DMS53 treated with DMSO at 0.1 percent for 48 hours (cell line): ENCODE measurements at regions not wholly inside any gene's neighbourhood (a gene's known extent, or its start where the extent isn't known, plus 50 kb on each side); places are given as distances from the start of the nearest gene placed in this dataset.

Source experiments
- DNase-seq: peaks from one replicate; lab custom pipeline; 2025; ENCODE audit not compliant: unreplicated experiment; lab: John Stamatoyannopoulos, UW

- DNase-seq, result no peak
These were observed 341.9 kb upstream of the B3GAT1 start for GRCh38 chr11:134753771-134754520.

DNA sequence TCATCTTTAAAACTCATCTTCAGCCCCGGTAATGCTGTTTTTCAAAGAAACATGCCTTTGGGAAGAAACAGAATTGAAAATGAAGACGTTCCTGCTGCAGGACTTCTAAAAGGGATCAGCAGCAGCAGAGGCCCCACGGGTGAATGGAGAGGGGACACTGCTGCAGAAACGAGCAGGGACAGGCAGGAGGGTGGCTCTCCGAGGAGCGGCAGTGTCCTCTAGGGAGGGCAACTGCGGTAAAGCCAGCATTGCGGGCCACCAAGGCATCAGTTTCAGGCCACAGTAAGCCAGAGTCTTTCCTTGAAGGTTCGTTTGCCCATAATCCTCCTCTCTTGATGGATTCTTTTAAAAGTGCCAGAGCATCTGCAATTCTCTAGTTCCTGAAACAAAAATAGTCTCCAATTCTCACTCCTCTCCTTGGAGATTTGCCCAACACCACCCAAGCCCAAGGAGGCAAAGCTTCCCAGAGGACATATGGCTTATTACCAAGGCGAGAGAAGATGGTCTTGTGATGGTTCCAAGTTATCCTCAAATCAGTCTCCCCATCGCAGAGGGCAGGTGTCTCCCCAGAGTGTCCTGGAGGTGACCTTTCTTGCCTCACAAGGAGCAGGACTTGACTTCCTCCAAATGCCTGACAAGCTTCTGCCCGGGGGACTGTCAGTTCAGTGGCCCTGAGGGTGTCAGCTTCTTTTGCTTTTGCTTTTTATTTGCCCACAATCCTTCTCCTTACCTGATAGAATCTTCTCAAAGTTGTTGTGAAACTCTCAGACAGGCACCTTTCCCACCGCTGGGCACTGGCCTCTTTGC, 341.1 kb upstream of the B3GAT1 start:
- no peak for DNase-seq

GRCh38 chr11:134752526-134752925, 340.5 kb upstream of the B3GAT1 start:
- DNase-seq, result no peak

GRCh38 chr11:134751766-134752165, 339.7 kb upstream of the B3GAT1 start:
- no peak for DNase-seq

DNA sequence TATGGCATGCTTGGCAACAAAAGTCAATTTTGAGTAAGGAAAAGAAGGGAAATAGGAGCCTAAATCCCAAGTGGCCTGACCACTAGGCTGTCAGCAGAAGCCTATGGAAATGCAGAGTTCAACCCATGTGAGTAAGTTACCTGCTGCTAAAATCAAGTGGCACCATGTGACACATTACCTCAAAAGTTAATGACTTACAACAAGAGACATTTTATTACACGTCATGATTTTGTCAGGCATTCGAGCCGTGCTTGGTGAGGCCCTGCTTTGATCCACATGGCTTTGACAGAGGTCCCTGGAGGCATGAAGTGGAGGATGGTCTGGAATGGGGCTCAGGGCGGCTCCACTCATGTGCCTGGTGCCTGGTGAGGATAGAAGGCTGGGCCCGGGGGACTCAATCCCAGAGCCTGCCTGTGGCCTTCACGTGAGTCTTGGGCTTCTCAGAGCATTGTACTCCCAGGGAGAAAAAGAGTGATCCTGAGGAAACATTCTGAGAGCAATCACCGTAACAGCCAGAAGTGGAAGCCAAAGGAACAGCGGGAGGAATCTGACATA, 339.1 kb upstream of the B3GAT1 start:
- DNase-seq, result no peak

GRCh38 chr11:134750619-134751018, 338.6 kb upstream of the B3GAT1 start:
- no peak for DNase-seq

DNA sequence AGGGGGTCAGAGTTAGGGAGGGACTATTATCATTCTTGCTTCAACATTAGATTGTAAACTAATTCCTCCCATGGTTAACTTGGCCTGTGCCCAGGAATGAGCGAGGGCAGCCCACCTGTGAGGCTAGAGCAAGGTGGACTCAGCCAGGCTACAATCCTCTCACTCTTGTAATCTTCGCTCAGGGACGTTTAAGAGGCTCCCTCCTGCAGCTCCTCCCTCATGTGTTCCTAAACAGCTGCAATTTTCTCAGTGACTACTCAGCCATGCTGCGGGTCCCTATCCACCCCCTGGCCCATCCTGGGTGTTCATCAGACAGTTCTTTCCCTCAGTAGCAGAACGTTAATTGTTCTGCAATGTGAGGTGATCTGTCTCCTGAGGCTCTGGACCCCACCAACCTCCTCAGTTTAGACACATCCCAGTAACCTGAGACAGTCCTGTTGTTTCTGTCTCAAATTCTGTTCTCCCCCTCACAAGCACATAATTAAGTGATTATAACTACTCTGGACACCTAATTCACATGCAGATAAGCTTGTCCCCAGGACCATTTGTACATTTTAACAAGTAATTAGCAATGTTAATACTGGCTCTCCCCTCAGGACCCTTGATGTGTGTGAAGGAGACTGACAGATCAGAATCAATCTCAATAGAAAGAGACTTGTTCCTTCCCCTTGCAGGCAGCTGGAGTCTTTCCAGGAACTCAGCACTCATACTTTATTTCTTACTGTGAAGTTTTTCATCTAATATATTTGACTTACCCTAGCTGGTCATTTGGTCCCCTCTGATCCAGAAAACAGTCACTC, 337.2 kb upstream of the B3GAT1 start:
- no peak for DNase-seq

DNA sequence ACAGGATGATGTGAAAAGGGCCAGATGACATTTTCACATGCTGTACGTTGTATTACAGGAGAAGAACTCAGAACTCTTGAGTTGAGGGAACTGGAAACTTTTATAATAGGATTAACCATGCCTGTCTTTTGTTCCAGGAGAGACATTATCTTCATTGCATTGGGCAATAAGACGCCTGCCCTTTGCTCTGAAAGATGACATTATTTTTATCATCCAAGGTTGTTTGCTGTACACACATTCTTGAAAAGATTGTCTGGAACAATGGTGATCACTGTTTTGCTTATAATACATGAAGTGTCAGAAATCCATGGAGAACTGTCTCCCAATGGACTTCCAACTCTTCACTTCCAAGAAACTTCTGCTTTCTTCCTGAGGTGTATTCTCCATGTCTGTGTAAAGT, 334.6 kb upstream of the B3GAT1 start:
- no peak for DNase-seq

- DNase-seq, result no peak
These were observed 333.4 kb upstream of the B3GAT1 start for GRCh38 chr11:134745456-134745855.

GRCh38 chr11:134743820-134744195, 331.8 kb upstream of the B3GAT1 start:
- no peak for DNase-seq

DNA sequence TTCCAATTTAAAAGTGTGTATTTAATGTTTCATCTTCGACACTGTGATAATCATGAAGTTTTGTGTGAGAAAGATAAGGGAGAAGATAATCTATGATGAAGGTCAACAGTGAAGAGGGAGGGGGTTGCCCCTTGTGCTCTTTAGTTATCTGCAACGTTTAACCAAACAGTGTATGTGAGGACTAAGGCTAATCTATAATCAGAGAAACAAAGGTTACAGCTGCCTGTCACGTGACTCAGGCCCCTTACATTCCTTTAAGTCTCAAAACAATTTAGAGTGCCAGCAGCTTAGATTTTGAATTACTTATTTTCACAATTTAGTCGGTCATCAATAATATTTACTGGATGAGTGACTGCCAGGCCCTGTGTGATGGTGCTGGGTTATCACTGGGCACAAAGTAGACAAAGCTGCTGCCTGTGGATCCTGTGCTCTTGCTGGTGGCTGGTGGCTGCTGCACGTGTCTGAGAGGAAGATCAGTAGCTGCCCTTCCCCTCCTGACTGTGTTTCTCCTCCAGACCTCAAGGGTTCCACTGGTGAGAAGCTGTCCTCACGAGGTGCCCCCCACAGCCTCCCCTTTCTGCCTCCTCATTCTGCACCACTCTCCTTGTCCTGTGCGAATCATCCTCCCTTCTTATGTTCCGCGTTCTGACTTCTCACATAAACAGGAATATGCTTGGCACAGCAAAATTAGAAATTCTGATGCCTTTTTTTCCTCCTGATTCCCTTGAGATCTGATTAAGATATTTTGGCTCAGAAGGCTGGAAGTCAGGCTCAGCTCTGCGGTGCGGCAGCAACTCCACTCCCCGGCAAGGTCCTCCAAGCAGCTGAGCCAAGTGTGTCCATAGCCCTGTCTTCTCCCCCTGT, 331.1 kb upstream of the B3GAT1 start:
- no peak for DNase-seq

DNA sequence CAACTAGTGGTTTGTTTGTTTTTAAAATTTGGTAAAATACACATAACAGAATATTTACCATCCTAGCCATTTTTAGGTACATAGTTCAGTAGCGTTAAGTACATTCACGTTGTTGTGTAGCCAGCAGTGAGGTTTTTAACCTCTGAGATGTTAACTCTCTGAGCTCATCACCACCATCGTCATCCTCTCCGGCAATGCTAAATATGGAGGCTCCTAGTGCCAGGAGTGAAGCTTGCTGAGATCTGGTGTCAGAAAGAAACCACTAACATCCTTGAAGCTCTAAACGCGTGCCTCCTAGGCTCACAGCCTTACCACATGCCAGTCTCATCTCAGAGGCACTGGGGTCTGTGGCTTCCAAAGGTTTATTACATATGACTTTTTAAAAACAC, 330.2 kb upstream of the B3GAT1 start:
- DNase-seq, result no peak

DNA sequence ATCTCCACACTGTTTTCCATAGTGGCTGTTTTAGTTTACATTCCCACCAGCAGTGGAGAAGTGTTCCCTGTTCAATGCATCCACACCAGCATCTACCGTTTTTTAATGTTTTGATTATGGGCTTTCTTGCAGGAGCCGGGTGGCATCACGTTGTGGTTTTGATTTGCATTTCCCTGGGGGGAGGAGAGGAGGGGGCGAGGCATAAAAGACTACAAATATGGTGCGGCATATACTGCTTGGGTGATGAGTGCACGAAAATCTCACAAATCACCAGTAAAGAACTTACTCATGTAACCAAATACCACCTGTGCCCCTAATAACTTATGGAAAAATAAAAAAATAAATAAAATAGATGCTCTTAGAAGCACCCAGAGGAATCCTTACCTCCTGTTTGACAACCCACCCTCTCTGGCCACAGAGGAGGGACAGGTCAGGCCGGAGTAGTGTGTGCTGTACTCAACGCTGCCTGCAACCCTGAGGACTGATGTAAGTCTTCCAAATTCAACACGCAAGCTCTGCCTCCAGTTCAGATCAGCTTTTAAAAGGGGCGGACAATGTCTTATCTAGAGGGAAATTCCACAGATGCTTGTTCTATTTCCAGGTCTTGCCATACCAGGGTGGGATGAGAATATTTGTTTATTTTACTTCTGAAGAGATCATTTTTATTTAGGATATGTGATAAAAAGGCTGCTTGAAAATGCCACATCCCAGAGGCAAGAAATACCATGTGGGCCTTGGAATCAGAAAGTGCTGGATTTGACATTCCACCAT, 329.6 kb upstream of the B3GAT1 start:
- DNase-seq, result no peak

DNA sequence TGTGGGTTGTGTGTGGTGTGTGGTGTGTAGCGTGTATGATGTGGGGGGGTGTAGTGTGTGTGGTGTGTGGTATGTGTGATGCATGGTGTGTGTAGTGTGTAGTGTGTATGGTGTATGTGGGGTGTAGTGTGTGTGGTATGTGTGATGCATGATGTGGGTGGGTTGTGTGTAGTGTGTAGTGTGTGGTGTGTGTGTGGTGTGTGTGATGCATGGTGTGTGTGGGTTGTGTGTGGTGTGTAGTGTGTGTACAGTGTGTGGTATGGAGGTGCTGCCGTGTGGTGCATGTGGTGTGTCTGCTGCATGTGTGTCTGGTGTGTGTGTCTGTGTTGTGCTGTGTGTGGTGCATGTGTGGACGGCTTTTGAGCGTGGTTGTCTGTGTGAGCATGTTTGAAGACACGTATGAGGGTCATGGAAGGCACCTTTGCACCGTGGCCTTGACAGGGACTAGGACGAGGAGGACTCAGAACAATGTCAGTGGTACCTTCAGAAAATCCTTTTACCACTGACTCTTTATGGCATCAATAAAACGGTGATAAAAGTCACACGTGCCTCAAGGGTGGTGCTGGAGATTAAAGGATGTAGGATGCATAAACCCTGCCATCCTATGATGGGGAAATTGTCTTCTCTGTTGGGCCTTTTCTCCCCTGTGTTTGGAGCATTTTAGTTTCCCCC, 328.7 kb upstream of the B3GAT1 start:
- DNase-seq, result no peak

DNA sequence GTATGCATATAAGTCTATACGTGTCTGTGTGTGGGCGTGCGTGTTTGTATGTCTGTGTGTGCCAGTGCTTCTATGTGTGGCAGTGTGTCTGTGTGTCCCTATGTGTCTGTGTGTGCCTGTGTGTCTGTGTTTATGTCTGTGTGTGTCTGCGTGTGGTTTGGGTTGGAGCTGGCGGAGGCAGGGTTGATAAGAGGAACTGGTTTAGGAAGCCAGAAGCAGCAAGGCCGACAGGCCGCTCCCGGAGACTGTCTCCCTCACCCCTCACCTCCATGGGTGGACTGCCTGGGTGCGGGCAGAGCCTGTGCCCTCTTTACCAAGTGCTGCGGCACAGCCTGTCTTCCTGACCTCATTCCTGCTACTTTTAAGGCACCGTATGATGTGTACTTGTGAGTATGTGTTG, 327.1 kb upstream of the B3GAT1 start:
- no peak for DNase-seq

GRCh38 chr11:134738581-134738980, 326.5 kb upstream of the B3GAT1 start:
- no peak for DNase-seq

DNA sequence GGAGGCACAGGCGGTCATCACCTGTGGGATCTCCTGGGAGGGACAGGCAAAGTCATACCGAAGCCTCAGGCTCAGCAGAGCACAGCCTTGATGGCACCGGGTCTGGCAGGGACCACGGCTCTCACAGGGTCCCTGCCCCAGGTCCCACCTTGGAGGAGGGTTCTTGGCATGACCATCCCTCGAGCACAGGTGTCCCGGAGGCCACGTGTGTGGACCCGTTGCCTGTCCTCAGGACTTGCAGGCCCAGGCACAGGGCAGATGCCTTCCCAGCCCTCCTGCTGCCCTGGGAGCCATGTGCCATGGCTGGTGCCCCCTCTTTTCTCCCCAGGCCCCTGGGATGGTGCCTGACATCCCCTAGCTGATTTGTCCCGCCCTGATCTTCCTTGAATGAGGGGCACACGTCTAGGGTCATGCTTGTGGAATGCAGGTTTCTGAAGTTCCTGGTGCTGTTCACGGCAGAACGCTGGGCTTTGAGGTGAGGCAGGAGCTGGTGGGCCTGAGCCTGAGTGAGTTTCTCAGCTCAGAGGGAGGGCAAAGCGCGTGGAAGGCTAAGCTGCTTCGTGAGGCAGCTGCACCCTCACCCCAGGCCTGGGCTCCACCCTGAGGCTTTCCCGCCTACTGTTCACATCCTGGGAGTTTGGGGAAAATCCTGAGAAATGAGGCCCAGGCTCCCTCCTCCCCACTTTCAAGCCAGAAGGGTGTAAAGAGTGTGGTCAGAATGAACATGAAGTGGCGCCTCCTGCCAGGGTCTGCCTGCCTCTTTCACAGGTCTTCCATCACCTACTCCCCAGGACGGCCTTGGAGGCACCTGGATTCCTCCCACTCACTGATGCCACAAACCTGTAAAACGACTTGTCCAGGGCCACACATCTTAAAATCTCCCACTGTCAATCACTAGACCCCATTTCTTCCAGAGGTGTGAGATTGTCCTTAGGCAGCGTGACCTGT, 325.8 kb upstream of the B3GAT1 start:
- DNase-seq, result no peak
